ENCODE measurements at regions not wholly inside any gene's neighbourhood (a gene's known extent, or its start where the extent isn't known, plus 50 kb on each side); places are given as distances from the start of the nearest gene placed in this dataset.

- TF ChIP-seq POLR2AphosphoS5 (IDR thresholded peaks at IDR 0.05; ENCODE audit: low read depth) (no peak), GABPA (IDR thresholded peaks at IDR 0.05; ENCODE audit: low read depth) (no peak), REST (IDR thresholded peaks at IDR 0.05; ENCODE audit: insufficient replicate concordance, low read depth) (no peak), CTCF (IDR thresholded peaks at IDR 0.05; ENCODE audit: insufficient read depth, low read length) (no peak), SPI1 (IDR thresholded peaks at IDR 0.05; ENCODE audit: borderline replicate concordance, low read depth) (no peak)
Observed at GRCh38 chr15:70490148-70490837, 273.1 kb downstream of the UACA start.

GRCh38 chr15:70488941-70489848 is 274.2 kb downstream of the UACA start:
- TF ChIP-seq REST (IDR thresholded peaks at IDR 0.05; ENCODE audit: insufficient replicate concordance, low read depth) (peak; percentile 39), SPI1 (IDR thresholded peaks at IDR 0.05; ENCODE audit: borderline replicate concordance, low read depth) (no peak)
- no peak for DNase-seq (ENCODE audit: low read depth in 1 of 2, low spot score in 1 of 2)
- Histone ChIP-seq H3K4me3 (replicated peaks; ENCODE audit: insufficient read depth, low read length) (no peak overlapping the region), H3K27ac (replicated peaks) (no peak overlapping the region), H3K27me3 (ENCODE audit: insufficient read depth, poor library complexity, severe bottlenecking) (no peaks in the 10 kb centered on the region)

More at GRCh38 chr15:70490148-70490837, 273.1 kb downstream of the UACA start:
- no peaks in the 10 kb centered on the region for H3K27me3 ChIP-seq (ENCODE audit: insufficient read depth, poor library complexity, severe bottlenecking)
- no peak overlapping the region for H3K27ac ChIP-seq (replicated peaks)
- no peak overlapping the region for H3K4me3 ChIP-seq (replicated peaks; ENCODE audit: insufficient read depth, low read length)
- no peak for DNase-seq (ENCODE audit: low read depth in 1 of 2, low spot score in 1 of 2)

GRCh38 chr15:70488002-70488605 is 275.3 kb downstream of the UACA start:
- Histone ChIP-seq H3K27ac (replicated peaks) (no peak overlapping the region), H3K27me3 (ENCODE audit: insufficient read depth, poor library complexity, severe bottlenecking) (no peaks in the 10 kb centered on the region), H3K4me3 (replicated peaks; ENCODE audit: insufficient read depth, low read length) (no peak overlapping the region)
- peak in 1 of 2 experiments; percentile 78 for DNase-seq (ENCODE audit: low read depth in 1 of 2, low spot score in 1 of 2)
- TF ChIP-seq POLR2AphosphoS5 (IDR thresholded peaks at IDR 0.05; ENCODE audit: low read depth) (no peak), GABPA (IDR thresholded peaks at IDR 0.05; ENCODE audit: low read depth) (no peak), SPI1 (IDR thresholded peaks at IDR 0.05; ENCODE audit: borderline replicate concordance, low read depth) (no peak), REST (IDR thresholded peaks at IDR 0.05; ENCODE audit: insufficient replicate concordance, low read depth) (no peak), CTCF (IDR thresholded peaks at IDR 0.05; ENCODE audit: insufficient read depth, low read length) (peak; percentile 95)
